NB4 (cell line): ENCODE measurements at regions not wholly inside any gene's neighbourhood (a gene's known extent, or its start where the extent isn't known, plus 50 kb on each side); places are given as distances from the start of the nearest gene placed in this dataset.

Experiments used
- DNase-seq: peaks from one replicate; pipeline ENCODE4 v3.0.0; 2010; ENCODE audit warnings: low read depth
- H3K4me3 ChIP-seq: one replicate; pipeline ENCODE4 v1.5.1; 2011; ENCODE audit warnings: mild to moderate bottlenecking, low read depth, low read length, moderate library complexity
- MAX ChIP-seq: IDR thresholded peaks from 2 replicates; pipeline ENCODE4 v1.6.1; 2011; ENCODE audit warnings: low read depth, low read length
- MYC ChIP-seq: IDR thresholded peaks from 2 replicates; pipeline ENCODE4 v1.6.1; 2011; ENCODE audit warnings: low read depth, low read length
- POLR2A ChIP-seq: IDR thresholded peaks from 2 replicates; pipeline ENCODE4 v1.6.1; 2011; ENCODE audit warnings: mild to moderate bottlenecking; ENCODE audit not compliant: insufficient read length; ENCODE audit errors: extremely low read depth
- TF ChIP-seq, protein P1 (sequence below): IDR thresholded peaks from one replicate; pipeline ENCODE4 v1.5.1; 2012; ENCODE audit warnings: low read depth, low read length

GRCh38 chr2:37582481-37583220, 88.8 kb downstream of the CDC42EP3 start:
- no peak for DNase-seq
- no peak overlapping the region for H3K4me3 ChIP-seq
- TF ChIP-seq MYC (no peak), MAX (no peak), POLR2A (no peak)
- TF ChIP-seq, protein P1, sequence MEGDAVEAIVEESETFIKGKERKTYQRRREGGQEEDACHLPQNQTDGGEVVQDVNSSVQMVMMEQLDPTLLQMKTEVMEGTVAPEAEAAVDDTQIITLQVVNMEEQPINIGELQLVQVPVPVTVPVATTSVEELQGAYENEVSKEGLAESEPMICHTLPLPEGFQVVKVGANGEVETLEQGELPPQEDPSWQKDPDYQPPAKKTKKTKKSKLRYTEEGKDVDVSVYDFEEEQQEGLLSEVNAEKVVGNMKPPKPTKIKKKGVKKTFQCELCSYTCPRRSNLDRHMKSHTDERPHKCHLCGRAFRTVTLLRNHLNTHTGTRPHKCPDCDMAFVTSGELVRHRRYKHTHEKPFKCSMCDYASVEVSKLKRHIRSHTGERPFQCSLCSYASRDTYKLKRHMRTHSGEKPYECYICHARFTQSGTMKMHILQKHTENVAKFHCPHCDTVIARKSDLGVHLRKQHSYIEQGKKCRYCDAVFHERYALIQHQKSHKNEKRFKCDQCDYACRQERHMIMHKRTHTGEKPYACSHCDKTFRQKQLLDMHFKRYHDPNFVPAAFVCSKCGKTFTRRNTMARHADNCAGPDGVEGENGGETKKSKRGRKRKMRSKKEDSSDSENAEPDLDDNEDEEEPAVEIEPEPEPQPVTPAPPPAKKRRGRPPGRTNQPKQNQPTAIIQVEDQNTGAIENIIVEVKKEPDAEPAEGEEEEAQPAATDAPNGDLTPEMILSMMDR: no peak

- no peak overlapping the region for H3K4me3 ChIP-seq
- DNase-seq: no peak
- TF ChIP-seq MAX (no peak), POLR2A (no peak)
- TF ChIP-seq, protein P1: no peak
Measured at GRCh38 chr2:37583402-37583801, 88.0 kb downstream of the CDC42EP3 start.

DNA sequence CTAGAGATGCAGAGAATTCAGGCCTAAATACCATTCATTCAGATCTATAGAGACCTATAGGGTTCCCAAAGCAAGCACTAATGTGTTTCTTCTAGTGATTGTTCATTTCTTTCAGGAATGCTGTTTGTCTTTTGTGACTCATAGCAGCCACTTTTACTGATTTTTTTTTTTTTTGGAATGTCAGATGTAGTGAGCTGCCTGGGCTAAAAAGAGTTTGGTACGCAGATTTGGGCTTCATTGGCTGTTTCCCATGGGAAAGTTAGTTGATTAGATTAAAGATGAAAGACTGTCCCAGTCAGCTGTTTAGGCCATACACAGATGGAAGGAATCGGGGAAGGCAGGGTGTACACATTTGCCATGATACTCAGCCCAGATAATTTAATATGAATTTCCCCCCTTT, 87.6 kb downstream of the CDC42EP3 start:
- no peak overlapping the region for H3K4me3 ChIP-seq
- TF ChIP-seq POLR2A (no peak), MYC (no peak), MAX (no peak)
- TF ChIP-seq, protein P1: no peak
- DNase-seq: no peak

DNA sequence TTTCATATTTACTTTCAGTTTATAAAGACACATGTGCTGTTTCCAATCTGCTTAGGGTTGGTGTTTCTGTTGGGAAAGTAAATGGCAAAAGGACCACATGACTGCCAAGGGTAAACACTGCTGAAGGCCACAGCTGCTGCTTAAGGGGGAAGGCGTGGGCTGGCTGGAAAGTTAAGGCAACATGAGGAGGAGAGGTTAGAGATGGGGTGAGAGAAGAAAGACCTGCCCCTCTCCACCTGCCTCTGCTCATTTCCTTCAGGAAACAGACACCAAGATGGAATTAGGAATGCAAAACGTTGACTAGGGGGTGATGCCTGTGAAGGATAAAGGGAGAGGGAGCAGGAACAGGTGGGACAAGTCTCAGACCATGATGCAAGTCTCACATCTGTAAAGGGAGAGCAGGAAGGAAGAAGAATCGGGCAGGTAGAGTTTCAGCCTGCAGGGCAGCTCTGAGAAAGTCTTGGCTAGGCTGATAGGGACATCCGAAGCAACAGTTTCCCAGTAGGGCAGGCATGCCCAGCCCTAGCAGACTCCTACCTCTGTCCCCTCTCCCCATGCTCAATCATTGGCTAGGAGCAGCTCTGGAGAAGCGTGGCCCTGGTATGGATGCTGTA, 86.0 kb downstream of the CDC42EP3 start:
- TF ChIP-seq MYC (no peak), POLR2A (no peak), MAX (no peak)
- TF ChIP-seq, protein P1: no peak
- no peak for DNase-seq
- no peak overlapping the region for H3K4me3 ChIP-seq

- TF ChIP-seq MAX: no peak
- TF ChIP-seq POLR2A: no peak
- no peak for TF ChIP-seq MYC
- TF ChIP-seq, protein P1: no peak
- H3K4me3 ChIP-seq: no peak overlapping the region
- DNase-seq: no peak
Measured at GRCh38 chr2:37585982-37586621, 85.3 kb downstream of the CDC42EP3 start.
